OCI-M1 (cell line): ENCODE measurements at regions not wholly inside any gene's neighbourhood (a gene's known extent, or its start where the extent isn't known, plus 50 kb on each side); places are given as distances from the start of the nearest gene placed in this dataset.
A peak's percentile ranks its signal among the peaks of the same experiment; 100 is the strongest.
"Not testable (repeated sequence)": the region's sequence is repeated elsewhere in the genome, so short reads cannot be mapped to it uniquely, and the experiment has no call there.

Experiments
- DNase-seq: peaks from one replicate; lab custom pipeline; 2025; lab: John Stamatoyannopoulos, UW

GRCh38 chrX:133483771-133484170 lies 68.5 kb upstream of the GPC4 start:
- not testable (repeated sequence) for DNase-seq

- no peak for DNase-seq
Measured at GRCh38 chrX:133482056-133482952, 67.0 kb upstream of the GPC4 start.

GRCh38 chrX:133477986-133478385 lies 62.7 kb upstream of the GPC4 start:
- DNase-seq, result no peak

DNA sequence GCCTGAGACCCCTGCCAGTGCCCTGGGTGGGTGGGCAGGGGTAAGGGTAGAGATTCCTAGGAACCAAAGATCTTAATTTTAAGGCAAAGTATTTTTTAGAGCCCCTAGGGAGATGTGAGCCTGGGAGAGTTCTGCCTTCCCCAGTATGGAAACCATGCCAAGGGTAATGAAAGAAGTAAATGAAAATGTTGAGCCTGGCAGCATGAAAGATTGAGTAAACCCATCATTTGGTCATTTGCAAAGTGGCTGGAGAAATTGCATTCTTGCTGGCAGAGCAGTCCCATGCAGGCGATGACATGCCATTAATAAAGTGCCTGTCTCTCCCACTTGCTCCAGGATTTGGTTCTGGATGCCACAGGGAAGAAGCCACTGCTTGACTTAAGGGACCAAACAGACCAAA lies 60.7 kb upstream of the GPC4 start:
- no peak for DNase-seq

DNA sequence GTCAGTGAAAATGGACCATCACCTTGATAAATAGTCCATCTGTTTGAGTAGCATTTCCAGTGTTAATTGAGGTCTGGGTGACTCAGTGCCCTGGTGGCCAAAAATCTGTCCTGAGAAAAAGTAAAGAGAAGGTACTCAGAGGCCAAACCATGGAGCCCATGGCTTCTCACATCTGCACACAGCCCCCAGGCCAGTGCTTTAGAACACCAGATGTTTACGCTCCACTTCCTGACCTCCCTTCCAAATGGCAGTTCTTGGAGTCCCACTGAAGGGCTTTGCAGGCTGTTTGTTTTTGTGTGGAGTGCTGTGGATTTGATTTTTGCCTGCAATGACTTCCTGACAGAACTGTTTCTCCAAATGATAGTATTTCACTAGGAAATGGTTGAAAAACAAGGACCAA lies 60.2 kb upstream of the GPC4 start:
- no peak for DNase-seq

- no peak for DNase-seq
Measured at GRCh38 chrX:133474574-133474973, 59.3 kb upstream of the GPC4 start.

GRCh38 chrX:133473451-133473850 lies 58.2 kb upstream of the GPC4 start:
- DNase-seq, result no peak

DNA sequence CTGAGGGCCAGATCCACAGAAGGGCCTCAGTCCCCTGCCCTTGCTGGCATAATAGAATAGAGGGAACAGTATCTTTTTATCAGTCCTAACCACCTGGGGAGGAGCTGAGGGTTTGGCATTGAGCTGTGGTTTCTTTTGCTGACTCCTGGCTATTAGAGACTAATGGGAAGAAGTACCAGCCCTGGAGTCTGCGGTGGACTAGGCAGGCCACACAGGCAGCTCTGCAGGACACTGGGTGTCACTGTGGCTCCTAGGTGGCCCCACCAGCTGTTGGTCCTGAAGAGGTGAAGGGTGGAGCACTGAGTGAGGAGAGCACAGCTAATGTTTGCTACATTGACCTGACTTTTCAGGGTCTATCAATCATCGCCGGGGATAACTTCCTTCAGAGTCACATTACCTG lies 52.8 kb upstream of the GPC4 start:
- peak; percentile 20 for DNase-seq

DNA sequence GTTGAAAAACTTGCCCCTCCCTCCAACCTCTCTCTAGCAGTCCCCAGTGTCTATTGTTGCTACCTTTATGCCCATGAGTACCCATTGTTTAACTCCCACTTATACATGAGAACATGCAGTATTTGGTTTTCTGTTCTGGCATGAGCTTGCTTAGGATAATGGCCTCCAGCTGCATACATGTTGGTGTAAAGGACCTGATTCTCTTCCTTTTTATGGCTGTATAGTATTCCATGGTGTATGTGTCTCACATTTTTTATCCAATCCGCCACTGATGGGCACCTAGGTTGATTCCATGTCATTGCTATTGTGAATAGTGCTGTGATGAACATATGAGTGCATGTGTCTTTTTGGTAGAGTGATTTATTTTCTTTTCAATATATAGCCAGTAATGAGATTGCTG lies 50.0 kb upstream of the GPC4 start:
- DNase-seq, result no peak
